ENCODE measurements at regions not wholly inside any gene's neighbourhood (a gene's known extent, or its start where the extent isn't known, plus 50 kb on each side); places are given as distances from the start of the nearest gene placed in this dataset.

DNA sequence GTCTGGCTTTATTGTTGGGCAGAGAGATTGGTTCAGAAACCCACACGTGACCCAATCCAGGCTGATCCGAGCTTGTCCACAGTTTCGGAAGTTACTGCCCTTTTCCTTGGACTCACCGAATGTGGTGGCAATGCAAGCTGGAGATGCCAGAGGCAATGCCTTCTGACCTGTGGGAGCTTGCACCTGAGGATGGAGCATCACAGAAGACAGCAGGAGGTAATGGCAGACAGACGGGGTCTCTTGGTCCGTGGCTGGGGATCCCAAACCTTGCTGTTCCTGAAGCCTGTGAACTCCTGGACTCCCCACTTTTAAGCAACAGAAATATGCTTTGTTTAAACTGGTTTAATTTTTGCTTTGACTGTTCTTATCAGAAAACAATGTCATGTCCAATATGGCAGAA, 265.2 kb upstream of the IRX1 start:
- TF ChIP-seq, protein P1, sequence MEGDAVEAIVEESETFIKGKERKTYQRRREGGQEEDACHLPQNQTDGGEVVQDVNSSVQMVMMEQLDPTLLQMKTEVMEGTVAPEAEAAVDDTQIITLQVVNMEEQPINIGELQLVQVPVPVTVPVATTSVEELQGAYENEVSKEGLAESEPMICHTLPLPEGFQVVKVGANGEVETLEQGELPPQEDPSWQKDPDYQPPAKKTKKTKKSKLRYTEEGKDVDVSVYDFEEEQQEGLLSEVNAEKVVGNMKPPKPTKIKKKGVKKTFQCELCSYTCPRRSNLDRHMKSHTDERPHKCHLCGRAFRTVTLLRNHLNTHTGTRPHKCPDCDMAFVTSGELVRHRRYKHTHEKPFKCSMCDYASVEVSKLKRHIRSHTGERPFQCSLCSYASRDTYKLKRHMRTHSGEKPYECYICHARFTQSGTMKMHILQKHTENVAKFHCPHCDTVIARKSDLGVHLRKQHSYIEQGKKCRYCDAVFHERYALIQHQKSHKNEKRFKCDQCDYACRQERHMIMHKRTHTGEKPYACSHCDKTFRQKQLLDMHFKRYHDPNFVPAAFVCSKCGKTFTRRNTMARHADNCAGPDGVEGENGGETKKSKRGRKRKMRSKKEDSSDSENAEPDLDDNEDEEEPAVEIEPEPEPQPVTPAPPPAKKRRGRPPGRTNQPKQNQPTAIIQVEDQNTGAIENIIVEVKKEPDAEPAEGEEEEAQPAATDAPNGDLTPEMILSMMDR (IDR thresholded peaks at IDR 0.05): no peak
- no peak for TF ChIP-seq POLR2A (IDR thresholded peaks at IDR 0.05)
